SK-N-SH (cell line): ENCODE measurements at regions not wholly inside any gene's neighbourhood (a gene's known extent, or its start where the extent isn't known, plus 50 kb on each side); places are given as distances from the start of the nearest gene placed in this dataset.

ENCODE experiments used
- CTCF ChIP-seq: fragments of 200-600 bp; sonication (generic); IDR thresholded peaks from 2 replicates; pipeline ENCODE4 v1.6.1; 2017; ENCODE audit warnings: antibody characterized with exemption, mild to moderate bottlenecking, moderate library complexity
- ELF1 ChIP-seq: IDR thresholded peaks from 2 replicates; pipeline ENCODE4 v1.4.0; 2012
- EP300 ChIP-seq, 2 experiments: IDR thresholded peaks; 2 replicates each; pipeline versions ENCODE4 v1.4.0 to v1.6.1; 2012; ENCODE audit warnings: borderline replicate concordance in 1 of 2, low read depth in 1 of 2, low read length in 1 of 2
- FOSL2 ChIP-seq: IDR thresholded peaks from 2 replicates; pipeline ENCODE4 v1.4.0; 2012; ENCODE audit warnings: low read depth, mild to moderate bottlenecking, moderate library complexity, borderline replicate concordance
- MXI1 ChIP-seq: IDR thresholded peaks from 2 replicates; pipeline ENCODE4 v1.6.1; 2012; ENCODE audit warnings: mild to moderate bottlenecking, low read depth, low read length, improper control_type of control experiment
- NRF1 ChIP-seq: IDR thresholded peaks from 2 replicates; pipeline ENCODE4 v1.6.1; 2012; ENCODE audit warnings: low read depth, mild to moderate bottlenecking, low read length
- PBX3 ChIP-seq: IDR thresholded peaks from 2 replicates; pipeline ENCODE4; 2012
- POLR2AphosphoS5 ChIP-seq: IDR thresholded peaks from 2 replicates; pipeline ENCODE4 v1.6.1; 2012; ENCODE audit warnings: low read depth, low read length
- RAD21 ChIP-seq: IDR thresholded peaks from 2 replicates; pipeline ENCODE4 v1.6.1; 2012; ENCODE audit warnings: mild to moderate bottlenecking, low read length
- RFX5 ChIP-seq: IDR thresholded peaks from 2 replicates; pipeline ENCODE4 v1.6.1; 2012; ENCODE audit warnings: mild to moderate bottlenecking, improper control_type of control experiment, low read length
- TAF1 ChIP-seq: IDR thresholded peaks from 2 replicates; pipeline ENCODE4 v1.6.1; 2012; ENCODE audit warnings: low read depth, mild to moderate bottlenecking, low read length, moderate library complexity, borderline replicate concordance
- TF ChIP-seq, protein P1 (sequence below): IDR thresholded peaks from 2 replicates; pipeline ENCODE4 v1.4.0; 2012; ENCODE audit warnings: low read depth

- TF ChIP-seq CTCF (no peak), POLR2AphosphoS5 (no peak), MXI1 (no peak), NRF1 (no peak), TAF1 (no peak), EP300 (IDR thresholded peaks at IDR 0.05; ENCODE audit: borderline replicate concordance in 1 of 2, low read depth in 1 of 2, low read length in 1 of 2) (no peak), RAD21 (no peak), PBX3 (no peak), FOSL2 (no peak), RFX5 (no peak), ELF1 (no peak)
- TF ChIP-seq, protein P1, sequence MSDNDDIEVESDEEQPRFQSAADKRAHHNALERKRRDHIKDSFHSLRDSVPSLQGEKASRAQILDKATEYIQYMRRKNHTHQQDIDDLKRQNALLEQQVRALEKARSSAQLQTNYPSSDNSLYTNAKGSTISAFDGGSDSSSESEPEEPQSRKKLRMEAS, result no peak
Observed at GRCh38 chr5:6224406-6224805, 153.9 kb downstream of the MED10 start.
